ENCODE measurements at regions not wholly inside any gene's neighbourhood (a gene's known extent, or its start where the extent isn't known, plus 50 kb on each side); places are given as distances from the start of the nearest gene placed in this dataset.

GRCh38 chr1:115144176-115144575 is 54.9 kb upstream of the TSPAN2 start:
- no peak for DNase-seq (ENCODE audit: extremely low read depth in 1 of 2, low read depth in 1 of 2)

GRCh38 chr1:115142616-115143015 is 53.3 kb upstream of the TSPAN2 start:
- no peak for DNase-seq (ENCODE audit: extremely low read depth in 1 of 2, low read depth in 1 of 2)

GRCh38 chr1:115141145-115141454 is 51.8 kb upstream of the TSPAN2 start:
- DNase-seq (ENCODE audit: extremely low read depth in 1 of 2, low read depth in 1 of 2), result no peak

GRCh38 chr1:115140442-115141144 is 51.3 kb upstream of the TSPAN2 start:
- DNase-seq (ENCODE audit: extremely low read depth in 1 of 2, low read depth in 1 of 2), result no peak

GRCh38 chr1:115139381-115139780 is 50.1 kb upstream of the TSPAN2 start:
- no peak for DNase-seq (ENCODE audit: extremely low read depth in 1 of 2, low read depth in 1 of 2)
